ENCODE measurements at regions not wholly inside any gene's neighbourhood (a gene's known extent, or its start where the extent isn't known, plus 50 kb on each side); places are given as distances from the start of the nearest gene placed in this dataset.

GRCh38 chr11:111107501-111107900 is 138.0 kb upstream of the POU2AF2 start:
- H3K4me3 ChIP-seq, result no peak overlapping the region
- no peaks in the 10 kb centered on the region for H3K4me1 ChIP-seq
- TF ChIP-seq, protein P1, sequence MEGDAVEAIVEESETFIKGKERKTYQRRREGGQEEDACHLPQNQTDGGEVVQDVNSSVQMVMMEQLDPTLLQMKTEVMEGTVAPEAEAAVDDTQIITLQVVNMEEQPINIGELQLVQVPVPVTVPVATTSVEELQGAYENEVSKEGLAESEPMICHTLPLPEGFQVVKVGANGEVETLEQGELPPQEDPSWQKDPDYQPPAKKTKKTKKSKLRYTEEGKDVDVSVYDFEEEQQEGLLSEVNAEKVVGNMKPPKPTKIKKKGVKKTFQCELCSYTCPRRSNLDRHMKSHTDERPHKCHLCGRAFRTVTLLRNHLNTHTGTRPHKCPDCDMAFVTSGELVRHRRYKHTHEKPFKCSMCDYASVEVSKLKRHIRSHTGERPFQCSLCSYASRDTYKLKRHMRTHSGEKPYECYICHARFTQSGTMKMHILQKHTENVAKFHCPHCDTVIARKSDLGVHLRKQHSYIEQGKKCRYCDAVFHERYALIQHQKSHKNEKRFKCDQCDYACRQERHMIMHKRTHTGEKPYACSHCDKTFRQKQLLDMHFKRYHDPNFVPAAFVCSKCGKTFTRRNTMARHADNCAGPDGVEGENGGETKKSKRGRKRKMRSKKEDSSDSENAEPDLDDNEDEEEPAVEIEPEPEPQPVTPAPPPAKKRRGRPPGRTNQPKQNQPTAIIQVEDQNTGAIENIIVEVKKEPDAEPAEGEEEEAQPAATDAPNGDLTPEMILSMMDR (IDR thresholded peaks at IDR 0.05), result no peak
- no peak for TF ChIP-seq POLR2A (IDR thresholded peaks at IDR 0.05)
- intact Hi-C loops (cut with DNase I; ENCODE audit: low total_unique reads), result no loop called here
- H3K27me3 ChIP-seq, result no peaks in the 10 kb centered on the region
- H3K9me3 ChIP-seq, result no peaks in the 10 kb centered on the region
- DNase-seq, result no peak
- H3K36me3 ChIP-seq, result no peaks in the 10 kb centered on the region
- no peak overlapping the region for H3K27ac ChIP-seq

DNA sequence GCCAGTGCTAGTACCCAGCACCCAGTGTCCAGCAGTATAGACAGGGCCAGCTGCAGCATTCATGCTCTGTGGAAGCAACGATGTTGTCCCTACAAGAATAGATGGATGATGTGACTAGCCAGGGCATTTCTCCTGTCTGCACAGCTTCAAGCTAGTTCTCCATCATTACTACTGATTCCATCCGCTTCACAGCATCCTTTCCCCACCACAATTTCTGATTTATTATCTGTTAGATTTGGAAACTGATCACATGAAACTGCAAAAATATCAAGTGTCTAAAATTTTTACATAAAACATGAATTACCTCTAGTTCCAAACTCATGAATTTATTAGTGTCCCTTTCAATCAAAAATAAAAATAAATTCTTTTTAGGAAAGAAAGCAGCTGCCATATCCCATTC is 138.9 kb upstream of the POU2AF2 start:
- TF ChIP-seq POLR2A (IDR thresholded peaks at IDR 0.05), result no peak
- TF ChIP-seq, protein P1 (IDR thresholded peaks at IDR 0.05), result no peak
- H3K27me3 ChIP-seq, result no peaks in the 10 kb centered on the region
- peaks cover 0 to 1% of the 10 kb centered on the region in 2 donors for H3K4me1 ChIP-seq
- no peak overlapping the region for H3K27ac ChIP-seq
- no peaks in the 10 kb centered on the region for H3K9me3 ChIP-seq
- intact Hi-C loops (cut with DNase I; ENCODE audit: low total_unique reads), result no loop called here
- H3K4me3 ChIP-seq, result no peak overlapping the region
- no peak for DNase-seq
- H3K36me3 ChIP-seq, result no peaks in the 10 kb centered on the region

- H3K4me3 ChIP-seq, result no peak overlapping the region
- intact Hi-C loops (cut with DNase I; ENCODE audit: low total_unique reads), result no loop called here
- H3K9me3 ChIP-seq, result no peaks in the 10 kb centered on the region
- TF ChIP-seq, protein P1 (IDR thresholded peaks at IDR 0.05), result no peak
- TF ChIP-seq POLR2A (IDR thresholded peaks at IDR 0.05), result no peak
- H3K27me3 ChIP-seq, result no peaks in the 10 kb centered on the region
- H3K27ac ChIP-seq, result no peak overlapping the region
- no peak for DNase-seq
- peaks cover 0 to 4% of the 10 kb centered on the region in 2 donors for H3K4me1 ChIP-seq
- H3K36me3 ChIP-seq, result no peaks in the 10 kb centered on the region
Measured at GRCh38 chr11:111105566-111105965, 140.0 kb upstream of the POU2AF2 start.

DNA sequence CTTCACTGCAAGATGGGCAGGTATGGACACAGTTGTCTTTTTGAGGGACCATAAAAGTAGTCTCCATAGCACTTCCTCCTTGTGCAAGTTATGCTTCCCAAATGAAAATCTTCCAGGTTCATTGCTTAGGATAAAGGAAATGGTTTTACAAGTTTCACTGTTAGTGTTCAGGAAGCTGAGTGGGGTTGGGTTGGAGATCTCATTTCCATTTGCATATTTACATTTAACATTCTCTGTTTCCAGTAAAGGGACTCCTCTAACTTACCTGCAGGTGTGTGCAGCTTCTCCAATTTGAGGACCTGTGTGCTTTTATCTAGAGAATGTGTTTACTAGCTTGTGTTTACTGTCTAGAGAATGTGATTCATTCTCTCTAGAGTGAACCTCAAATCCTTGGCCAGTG is 141.3 kb upstream of the POU2AF2 start:
- Histone ChIP-seq H3K27ac (no peak overlapping the region), H3K9me3 (no peaks in the 10 kb centered on the region), H3K4me1 (peaks cover 0 to 4% of the 10 kb centered on the region in 2 donors), H3K36me3 (no peaks in the 10 kb centered on the region), H3K4me3 (no peak overlapping the region), H3K27me3 (no peaks in the 10 kb centered on the region)
- DNase-seq, result no peak
- TF ChIP-seq, protein P1 (IDR thresholded peaks at IDR 0.05), result no peak
- TF ChIP-seq POLR2A (IDR thresholded peaks at IDR 0.05), result no peak
- intact Hi-C loops (cut with DNase I; ENCODE audit: low total_unique reads), result no loop called here

DNA sequence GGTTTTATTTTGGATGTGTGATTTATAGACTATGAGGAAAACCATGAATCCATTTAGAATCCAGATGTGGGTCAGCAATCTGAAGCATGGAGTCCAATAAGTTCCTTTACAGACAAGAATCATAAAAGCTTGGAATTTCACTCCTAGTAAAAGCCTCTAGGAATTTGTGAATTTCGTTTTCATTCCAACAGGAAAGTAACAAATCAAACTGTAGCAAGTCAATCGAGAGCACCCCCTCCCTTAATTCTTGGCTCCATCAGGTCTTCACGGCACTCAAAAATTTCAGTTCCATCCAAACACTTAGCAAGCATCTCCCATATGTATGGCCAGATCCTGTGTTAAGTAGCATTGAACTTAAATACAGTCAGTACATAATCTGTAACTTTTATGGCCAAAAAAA is 143.6 kb upstream of the POU2AF2 start:
- Histone ChIP-seq H3K27me3 (no peaks in the 10 kb centered on the region), H3K9me3 (no peaks in the 10 kb centered on the region), H3K36me3 (no peaks in the 10 kb centered on the region), H3K4me1 (peaks cover 0 to 4% of the 10 kb centered on the region in 2 donors), H3K4me3 (no peak overlapping the region), H3K27ac (no peak overlapping the region)
- TF ChIP-seq POLR2A (IDR thresholded peaks at IDR 0.05), result no peak
- TF ChIP-seq, protein P1 (IDR thresholded peaks at IDR 0.05), result no peak
- intact Hi-C loops (cut with DNase I; ENCODE audit: low total_unique reads), result no loop called here
- no peak for DNase-seq

Data from uterus (tissue), 3 donors.